Subcutaneous abdominal adipose tissue (tissue), 5 donors: ENCODE measurements at regions not wholly inside any gene's neighbourhood (a gene's known extent, or its start where the extent isn't known, plus 50 kb on each side); places are given as distances from the start of the nearest gene placed in this dataset.

Experiments
- H3K27ac ChIP-seq: one replicate; pipeline ENCODE4 v1.7.0; 2013; ENCODE audit warnings: low read depth, mild to moderate bottlenecking, inconsistent platforms, low read length, moderate library complexity
- H3K27me3 ChIP-seq, 5 donors: one replicate each; pipeline ENCODE4 v1.7.0; 2013; ENCODE audit warnings: low read length in 5 of 5, inconsistent platforms in 1 of 5; ENCODE audit not compliant: control insufficient read depth in 5 of 5, insufficient read depth in 4 of 5
- H3K36me3 ChIP-seq, 5 donors: one replicate each; pipeline ENCODE4 v1.7.0; 2013; ENCODE audit warnings: low read length in 5 of 5; ENCODE audit not compliant: control insufficient read depth in 5 of 5, insufficient read depth in 5 of 5
- H3K4me1 ChIP-seq, 5 donors: one replicate each; pipeline ENCODE4 v1.7.0; 2013; ENCODE audit warnings: low read length in 5 of 5, mild to moderate bottlenecking in 3 of 5, moderate library complexity in 1 of 5; ENCODE audit not compliant: control insufficient read depth in 5 of 5, insufficient read depth in 5 of 5
- H3K4me3 ChIP-seq, 5 donors: one replicate each; pipeline ENCODE4 v1.7.0; 2013; ENCODE audit warnings: low read length in 5 of 5, low read depth in 1 of 5
- H3K9ac ChIP-seq, 5 donors: one replicate each; pipeline ENCODE4 v1.7.0; 2013; ENCODE audit warnings: low read length in 5 of 5, mild to moderate bottlenecking in 4 of 5, moderate library complexity in 3 of 5
- H3K9me3 ChIP-seq, 5 donors: one replicate each; pipeline ENCODE4 v1.7.0; 2013; ENCODE audit warnings: low read length in 5 of 5; ENCODE audit not compliant: control insufficient read depth in 5 of 5
- donor health status: healthy.
- donor health status: healthy.
- donor health status: healthy.
- donor health status: healthy.
- donor health status: healthy.

DNA sequence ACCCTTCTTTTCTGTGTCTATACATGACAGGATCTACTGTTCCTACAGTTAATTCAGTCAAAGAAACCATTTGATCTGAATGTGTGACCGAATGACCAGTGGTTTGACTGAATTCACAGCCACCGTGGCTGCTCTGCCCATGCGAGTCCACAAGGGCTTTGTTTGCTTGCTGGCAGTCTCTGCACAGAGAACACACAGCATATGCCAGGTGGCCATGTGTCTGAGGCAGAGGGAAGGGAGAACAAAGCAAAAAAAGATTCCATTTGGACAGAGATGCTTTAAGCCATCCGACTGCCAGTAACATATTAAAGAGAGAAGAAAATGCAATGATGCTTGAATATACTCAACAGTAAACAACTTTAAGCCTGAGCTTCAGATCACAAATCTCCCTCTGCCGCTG, 737.8 kb upstream of the CXADR start:
- Histone ChIP-seq H3K36me3 (no peaks in the 10 kb centered on the region), H3K4me1 (no peaks in the 10 kb centered on the region), H3K9me3 (peaks cover 0 to 3% (median 0%) of the 10 kb centered on the region in 5 donors), H3K27ac (no peak overlapping the region), H3K9ac (no peak overlapping the region), H3K27me3 (no peaks in the 10 kb centered on the region), H3K4me3 (no peak overlapping the region)

DNA sequence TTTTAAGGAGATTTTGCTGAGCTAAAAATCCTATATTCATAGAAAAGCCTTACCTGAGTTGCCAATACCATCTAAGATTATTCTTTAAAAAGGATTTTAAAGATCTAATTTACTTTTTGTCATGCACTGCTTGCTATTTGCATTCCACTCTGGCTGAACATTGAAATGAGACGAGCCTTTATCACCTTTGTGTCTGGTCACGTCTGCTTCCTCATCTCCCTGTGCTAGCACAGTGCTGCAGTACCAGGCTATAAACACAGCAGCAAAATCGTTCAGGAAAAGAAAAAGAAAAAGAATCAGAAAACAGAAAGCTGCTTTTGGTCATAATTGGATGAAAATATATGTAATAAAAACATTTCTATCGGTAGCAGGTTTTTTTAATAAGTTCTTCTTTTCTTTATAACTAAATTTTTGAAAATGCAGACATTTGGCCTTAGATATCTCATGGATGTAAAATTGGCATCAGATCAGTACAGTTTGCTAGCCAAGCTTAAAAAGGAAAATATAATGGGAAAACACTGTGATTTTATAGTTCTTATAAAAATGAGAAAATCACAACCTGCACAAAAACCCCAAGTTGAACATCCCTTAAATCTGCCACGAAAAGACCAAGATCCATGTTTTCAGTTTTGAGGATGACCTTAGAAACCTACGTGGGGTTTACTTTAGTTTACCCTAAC, 735.7 kb upstream of the CXADR start:
- Histone ChIP-seq H3K4me1 (no peaks in the 10 kb centered on the region), H3K36me3 (no peaks in the 10 kb centered on the region), H3K27me3 (no peaks in the 10 kb centered on the region), H3K9ac (no peak overlapping the region), H3K4me3 (no peak overlapping the region), H3K27ac (no peak overlapping the region), H3K9me3 (peaks cover 0 to 6% (median 0%) of the 10 kb centered on the region in 5 donors)

DNA sequence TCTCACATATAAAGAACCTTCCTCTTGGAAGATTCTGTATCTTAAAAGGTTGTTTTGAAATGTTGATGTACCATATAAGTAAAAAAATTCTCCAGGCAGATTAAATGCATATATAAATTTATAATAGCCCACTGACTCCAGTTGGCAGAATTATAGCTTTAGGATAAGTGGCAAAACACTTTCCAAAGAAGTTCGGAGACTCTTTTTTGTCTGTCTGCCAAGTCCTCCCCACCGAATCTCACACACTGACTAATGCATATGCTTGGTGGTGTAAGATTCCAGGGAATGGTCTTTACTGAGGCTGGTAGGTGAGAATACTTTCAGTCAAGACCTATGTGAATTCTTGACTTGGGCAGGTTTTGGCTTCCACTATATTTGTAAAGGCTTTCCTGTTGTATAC, 724.3 kb upstream of the CXADR start:
- Histone ChIP-seq H3K9me3 (peaks cover 0 to 2% (median 0%) of the 10 kb centered on the region in 5 donors), H3K36me3 (no peaks in the 10 kb centered on the region), H3K4me1 (no peaks in the 10 kb centered on the region)

DNA sequence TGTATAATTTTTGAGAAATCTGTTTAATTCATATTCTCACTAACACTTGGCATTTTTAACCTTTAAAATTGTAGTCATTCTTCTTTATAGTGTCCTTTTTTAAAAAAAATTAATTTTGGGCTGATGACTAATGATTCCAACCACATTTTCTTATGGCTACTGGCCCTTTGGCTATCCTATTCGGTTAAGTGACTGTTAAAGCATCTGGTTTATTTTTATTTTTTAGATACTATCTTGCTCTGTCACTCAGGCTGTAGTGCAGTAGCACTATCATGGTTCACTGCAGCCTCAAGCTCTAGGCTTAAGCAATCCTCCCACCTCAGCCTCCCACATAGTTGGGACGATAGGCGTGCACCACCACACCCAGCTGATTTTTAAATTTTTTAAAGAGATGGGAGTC, 723.2 kb upstream of the CXADR start:
- H3K27ac ChIP-seq = no peak overlapping the region
- no peak overlapping the region for H3K4me3 ChIP-seq
- no peaks in the 10 kb centered on the region for H3K36me3 ChIP-seq
- H3K4me1 ChIP-seq = no peaks in the 10 kb centered on the region
- no peak overlapping the region for H3K9ac ChIP-seq
- H3K27me3 ChIP-seq = no peaks in the 10 kb centered on the region
- peaks cover 0 to 2% (median 0%) of the 10 kb centered on the region in 5 donors for H3K9me3 ChIP-seq

More for the DNA sequence above, 724.3 kb upstream of the CXADR start:
- no peak overlapping the region for H3K4me3 ChIP-seq
- no peak overlapping the region for H3K27ac ChIP-seq
- no peaks in the 10 kb centered on the region for H3K27me3 ChIP-seq
- H3K9ac ChIP-seq = no peak overlapping the region

DNA sequence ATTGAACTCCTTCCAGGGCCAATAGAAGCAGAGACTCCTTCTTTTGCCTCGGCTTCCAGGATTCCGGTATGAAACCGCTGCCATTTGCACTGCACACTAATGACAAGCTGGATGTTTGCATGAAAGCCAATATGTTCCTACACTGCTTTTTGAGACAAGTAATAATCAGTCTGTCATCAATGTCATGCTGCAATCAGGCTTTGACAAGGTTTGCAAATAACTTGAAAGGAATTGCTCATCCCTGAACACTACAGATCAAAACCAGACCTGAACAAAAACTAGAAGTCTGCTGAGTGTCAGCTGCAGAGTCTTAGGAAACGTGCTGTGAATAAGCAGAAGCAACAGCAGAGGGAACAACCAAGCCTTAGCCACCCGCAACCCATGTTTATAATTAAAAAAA, 720.7 kb upstream of the CXADR start:
- Histone ChIP-seq H3K27ac (no peak overlapping the region), H3K27me3 (no peaks in the 10 kb centered on the region), H3K36me3 (no peaks in the 10 kb centered on the region), H3K9me3 (no peaks in the 10 kb centered on the region), H3K4me3 (no peak overlapping the region), H3K4me1 (no peaks in the 10 kb centered on the region), H3K9ac (no peak overlapping the region)

DNA sequence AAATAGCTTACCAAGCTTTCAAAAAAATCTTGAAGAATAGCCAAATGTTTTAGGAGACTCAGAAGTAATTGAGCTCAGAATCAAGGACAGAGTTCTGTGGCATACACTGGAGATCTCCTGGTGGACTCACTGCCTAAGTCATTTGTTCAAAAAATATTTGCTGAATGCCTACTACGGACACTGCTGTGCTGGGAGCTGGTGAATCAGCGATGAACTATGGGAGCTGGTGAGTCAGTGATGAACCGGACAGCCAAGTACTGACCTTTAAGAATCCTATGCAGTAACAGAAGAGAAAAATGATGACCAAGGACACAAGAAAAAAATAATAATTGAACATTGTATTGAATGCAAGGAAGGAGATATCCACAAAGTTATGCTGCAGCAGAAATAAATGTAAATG, 717.9 kb upstream of the CXADR start:
- Histone ChIP-seq H3K27ac (no peak overlapping the region), H3K36me3 (no peaks in the 10 kb centered on the region), H3K4me3 (no peak overlapping the region), H3K9ac (no peak overlapping the region), H3K27me3 (no peaks in the 10 kb centered on the region), H3K4me1 (no peaks in the 10 kb centered on the region), H3K9me3 (no peaks in the 10 kb centered on the region)

DNA sequence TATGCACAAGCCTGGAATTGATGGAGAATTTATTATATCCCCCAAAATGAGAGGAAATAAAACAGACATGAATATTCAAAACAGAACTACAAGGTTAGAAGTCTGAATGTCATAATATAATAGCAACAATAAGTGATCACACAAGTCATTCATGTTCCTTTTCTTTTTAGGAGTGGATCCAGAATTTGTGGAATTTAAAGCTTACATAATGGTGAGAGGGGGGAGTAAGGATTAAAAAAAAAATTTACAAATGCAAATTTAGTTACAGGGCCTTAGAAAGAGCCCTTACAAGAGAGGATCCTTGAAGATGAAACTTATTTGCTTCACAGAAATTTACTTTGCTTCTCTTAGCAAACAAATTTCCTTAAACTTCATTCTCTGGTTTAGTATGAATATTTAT, 716.1 kb upstream of the CXADR start:
- Histone ChIP-seq H3K4me1 (no peaks in the 10 kb centered on the region), H3K9me3 (no peaks in the 10 kb centered on the region), H3K4me3 (no peak overlapping the region), H3K36me3 (no peaks in the 10 kb centered on the region), H3K27ac (no peak overlapping the region), H3K9ac (no peak overlapping the region), H3K27me3 (no peaks in the 10 kb centered on the region)

DNA sequence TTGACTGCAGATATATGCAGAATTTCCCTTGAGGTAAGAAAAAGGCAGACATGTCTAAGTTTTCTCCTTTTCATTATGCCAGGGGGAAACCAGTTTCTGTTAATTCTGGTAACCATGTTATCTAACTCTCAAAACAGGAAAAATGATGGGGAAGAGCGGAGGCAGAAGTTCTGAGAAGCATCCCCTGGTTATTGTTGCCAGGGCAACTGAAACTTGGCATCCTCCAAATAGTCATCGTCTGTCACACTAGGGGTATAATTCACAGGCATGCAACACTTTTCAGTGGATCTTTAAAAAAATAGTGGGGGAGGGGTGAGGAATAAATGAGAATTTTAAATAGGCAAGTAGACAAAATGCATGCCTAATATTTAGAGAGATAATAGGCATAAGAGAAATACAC, 715.3 kb upstream of the CXADR start:
- Histone ChIP-seq H3K4me3 (no peak overlapping the region), H3K27me3 (no peaks in the 10 kb centered on the region), H3K9ac (no peak overlapping the region), H3K36me3 (no peaks in the 10 kb centered on the region), H3K4me1 (no peaks in the 10 kb centered on the region), H3K9me3 (no peaks in the 10 kb centered on the region), H3K27ac (no peak overlapping the region)

DNA sequence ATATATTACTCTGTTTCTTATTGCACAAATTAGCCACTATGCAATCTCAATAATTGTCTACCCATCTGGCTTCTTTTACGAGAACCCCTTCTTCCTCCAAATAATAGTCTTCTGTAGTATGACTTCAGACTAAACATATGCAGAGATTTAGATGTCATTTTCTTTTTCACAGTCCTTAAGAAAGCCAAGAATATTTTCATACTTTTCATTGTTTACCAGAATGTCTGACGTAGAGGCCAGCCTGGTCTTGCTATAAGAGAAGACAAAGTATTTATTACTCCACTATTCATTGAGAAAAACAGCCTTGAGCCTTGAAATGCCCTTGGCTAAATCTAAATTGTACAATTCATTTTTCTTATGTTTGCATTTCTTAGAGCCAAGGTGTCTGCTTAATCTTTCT, 714.9 kb upstream of the CXADR start:
- Histone ChIP-seq H3K9ac (no peak overlapping the region), H3K4me3 (no peak overlapping the region), H3K4me1 (no peaks in the 10 kb centered on the region), H3K27me3 (no peaks in the 10 kb centered on the region), H3K36me3 (no peaks in the 10 kb centered on the region), H3K27ac (no peak overlapping the region), H3K9me3 (no peaks in the 10 kb centered on the region)

DNA sequence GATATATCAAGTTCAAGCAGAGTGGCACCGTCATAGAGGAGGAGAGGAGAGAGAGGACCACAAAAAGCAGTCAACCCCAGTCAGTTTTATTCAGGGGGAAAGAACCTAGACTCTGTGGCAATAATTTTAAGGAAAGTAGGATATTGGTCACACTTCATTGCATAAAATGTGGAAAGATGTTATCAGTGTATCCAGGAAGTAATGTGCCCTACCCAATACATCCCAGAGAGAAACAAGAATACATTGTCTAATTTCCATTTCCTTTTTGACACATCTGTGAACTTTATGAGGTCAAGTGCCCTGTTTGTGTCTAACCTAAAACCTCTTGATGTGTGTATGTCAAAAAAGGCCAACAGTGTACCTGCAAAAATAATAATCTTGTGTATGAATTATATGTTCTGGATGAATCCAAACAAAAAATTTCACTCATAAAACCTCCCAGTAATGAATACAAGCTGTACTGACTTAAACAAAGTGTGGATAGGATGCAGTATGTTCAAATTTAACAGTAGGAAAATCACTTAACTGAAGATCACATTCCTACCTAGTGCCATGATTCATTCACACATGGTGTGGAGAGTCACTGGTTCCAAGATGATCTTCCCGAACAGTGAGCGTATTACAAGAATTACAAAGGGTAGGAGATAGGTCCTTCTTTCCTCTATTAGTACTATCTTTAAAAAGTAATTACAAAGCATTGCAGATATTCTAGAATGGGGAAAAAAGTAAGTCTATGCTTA, 712.1 kb upstream of the CXADR start:
- H3K36me3 ChIP-seq = no peaks in the 10 kb centered on the region

More for the DNA sequence above, 712.1 kb upstream of the CXADR start:
- Histone ChIP-seq H3K27ac (no peak overlapping the region), H3K9me3 (peaks cover 0 to 13% (median 11%) of the 10 kb centered on the region in 5 donors), H3K9ac (no peak overlapping the region), H3K4me1 (no peaks in the 10 kb centered on the region), H3K27me3 (no peaks in the 10 kb centered on the region), H3K4me3 (no peak overlapping the region)
